Astrocyte (in vitro differentiated cells and primary cell): ENCODE measurements at regions not wholly inside any gene's neighbourhood (a gene's known extent, or its start where the extent isn't known, plus 50 kb on each side); places are given as distances from the start of the nearest gene placed in this dataset.

Source experiments
- CTCF ChIP-seq: IDR thresholded peaks from 2 replicates; pipeline ENCODE4 v1.5.1; 2011; ENCODE audit warnings: low read depth, mild to moderate bottlenecking, inconsistent platforms, low read length, moderate library complexity; ENCODE audit not compliant: insufficient read depth
- EZH2 ChIP-seq: IDR thresholded peaks from 2 replicates; pipeline ENCODE4 v1.6.1; 2012; ENCODE audit warnings: mild to moderate bottlenecking, low read length, inconsistent platforms; ENCODE audit not compliant: insufficient read depth

- TF ChIP-seq CTCF (no peak), EZH2 (no peak)
These were observed 128.4 kb upstream of the ZNF746 start for GRCh38 chr7:149625947-149626392.
